DND-41 (cell line): ENCODE measurements at regions not wholly inside any gene's neighbourhood (a gene's known extent, or its start where the extent isn't known, plus 50 kb on each side); places are given as distances from the start of the nearest gene placed in this dataset.

ENCODE experiments used
- CTCF ChIP-seq: IDR thresholded peaks from 2 replicates; pipeline ENCODE4 v1.5.1; 2012; ENCODE audit warnings: borderline replicate concordance, low read length, moderate library complexity, mild to moderate bottlenecking; ENCODE audit not compliant: poor library complexity, severe bottlenecking; ENCODE audit errors: extremely low read depth
- EZH2 ChIP-seq: IDR thresholded peaks from 3 replicates; pipeline ENCODE4 v1.6.1; 2012; ENCODE audit warnings: borderline replicate concordance, low read depth, mild to moderate bottlenecking, moderate library complexity, low read length, inconsistent platforms; ENCODE audit not compliant: severe bottlenecking

GRCh38 chr19:31483226-31483857 lies 134.1 kb upstream of the TSHZ3 start:
- TF ChIP-seq CTCF (no peak), EZH2 (no peak)
